ENCODE measurements at regions not wholly inside any gene's neighbourhood (a gene's known extent, or its start where the extent isn't known, plus 50 kb on each side); places are given as distances from the start of the nearest gene placed in this dataset.
A peak's percentile ranks its signal among the peaks of the same experiment; 100 is the strongest.
"Not testable (repeated sequence)": the region's sequence is repeated elsewhere in the genome, so short reads cannot be mapped to it uniquely, and the experiment has no call there.

- DNase-seq (ENCODE audit: low spot score), result not testable (repeated sequence)
- intact Hi-C loops (cut with DNase I), result loop anchor here (10.0 kb wide), 1 partner anchor 465 kb away; the partner anchor contains the start of gene CXCL12
Measured at GRCh38 chr10:43920236-43920758, 271.6 kb upstream of the ZNF32 start.

DNA sequence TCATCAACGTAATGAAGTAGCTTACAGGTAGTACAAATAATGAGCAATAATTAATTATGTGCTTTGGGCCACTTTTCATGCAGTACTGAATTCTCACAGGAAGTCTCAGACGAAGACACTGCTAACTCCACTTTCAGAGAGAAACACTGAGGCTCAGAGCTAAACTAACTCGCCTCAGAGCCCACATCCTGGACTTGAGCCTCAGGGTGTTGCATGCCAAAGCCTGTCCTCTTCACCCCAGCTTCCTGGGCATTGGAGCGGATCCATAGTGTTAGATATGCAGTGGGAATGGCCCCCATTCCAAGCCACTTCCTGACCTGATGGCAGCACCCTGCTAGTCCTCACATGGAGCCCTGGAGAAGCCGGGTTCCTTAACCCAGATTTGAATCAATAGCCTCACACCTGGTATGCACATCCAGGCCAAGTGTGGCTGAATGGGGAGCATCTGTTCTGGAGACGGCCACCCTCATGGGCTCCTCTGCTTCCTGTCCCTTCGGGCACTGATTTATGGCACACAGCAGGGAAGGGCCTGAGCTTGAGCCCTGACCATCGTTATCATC lies 265.1 kb upstream of the ZNF32 start:
- no peak for DNase-seq (ENCODE audit: low spot score)
- intact Hi-C loops (cut with DNase I), result loop anchor here (5.0 kb wide), 2 partner anchors 51 to 221 kb away; no protein-coding TSS in a partner anchor

DNA sequence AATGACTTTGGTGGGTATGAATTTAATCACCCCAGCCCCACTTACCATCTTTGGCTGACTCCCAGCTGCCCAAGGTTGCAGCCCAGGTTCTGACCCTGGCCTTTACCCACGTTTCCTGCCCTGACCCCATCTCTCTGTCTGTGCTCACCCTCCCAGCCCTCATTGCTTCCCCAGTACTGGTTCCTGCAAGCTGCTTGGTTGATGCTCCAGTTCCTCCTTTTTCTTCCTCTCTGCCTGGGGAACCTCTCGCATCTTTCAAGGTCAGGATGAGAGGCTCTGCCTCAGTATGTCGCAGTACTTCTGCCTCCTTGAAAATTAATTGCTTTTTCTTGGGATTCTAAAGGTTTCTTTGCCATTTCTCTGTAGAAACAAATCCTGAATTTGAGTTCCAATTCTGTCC lies 263.8 kb upstream of the ZNF32 start:
- intact Hi-C loops (cut with DNase I), result loop anchor here (5.0 kb wide), 2 partner anchors 50 to 220 kb away; no protein-coding TSS in a partner anchor

DNA sequence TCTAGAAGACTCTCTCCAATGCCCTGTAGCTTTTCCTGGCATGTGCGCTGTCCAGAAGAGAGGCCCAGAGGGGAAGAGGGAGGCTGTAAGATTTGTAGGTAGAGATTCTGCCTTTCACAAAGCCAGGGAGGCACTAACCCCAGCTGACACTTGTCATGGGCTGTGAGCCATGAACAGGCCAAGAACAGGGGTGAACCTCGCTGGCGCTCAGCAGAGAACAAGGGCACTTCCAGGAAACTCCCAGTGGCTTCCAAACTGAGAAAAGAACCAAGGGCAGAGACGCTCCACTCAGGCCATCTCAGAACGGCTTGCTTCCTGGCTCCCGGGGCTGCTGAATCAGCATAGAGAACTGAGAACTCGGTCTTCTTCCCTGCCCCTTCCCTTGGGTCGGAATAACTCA lies 257.8 kb upstream of the ZNF32 start:
- peak; percentile 75 for DNase-seq (ENCODE audit: low spot score)
- intact Hi-C loops (cut with DNase I), result loop anchor here (5.0 kb wide), 1 partner anchor 89 kb away; no protein-coding TSS in a partner anchor

More for the DNA sequence above, 263.8 kb upstream of the ZNF32 start:
- no peak for DNase-seq (ENCODE audit: low spot score)

DNA sequence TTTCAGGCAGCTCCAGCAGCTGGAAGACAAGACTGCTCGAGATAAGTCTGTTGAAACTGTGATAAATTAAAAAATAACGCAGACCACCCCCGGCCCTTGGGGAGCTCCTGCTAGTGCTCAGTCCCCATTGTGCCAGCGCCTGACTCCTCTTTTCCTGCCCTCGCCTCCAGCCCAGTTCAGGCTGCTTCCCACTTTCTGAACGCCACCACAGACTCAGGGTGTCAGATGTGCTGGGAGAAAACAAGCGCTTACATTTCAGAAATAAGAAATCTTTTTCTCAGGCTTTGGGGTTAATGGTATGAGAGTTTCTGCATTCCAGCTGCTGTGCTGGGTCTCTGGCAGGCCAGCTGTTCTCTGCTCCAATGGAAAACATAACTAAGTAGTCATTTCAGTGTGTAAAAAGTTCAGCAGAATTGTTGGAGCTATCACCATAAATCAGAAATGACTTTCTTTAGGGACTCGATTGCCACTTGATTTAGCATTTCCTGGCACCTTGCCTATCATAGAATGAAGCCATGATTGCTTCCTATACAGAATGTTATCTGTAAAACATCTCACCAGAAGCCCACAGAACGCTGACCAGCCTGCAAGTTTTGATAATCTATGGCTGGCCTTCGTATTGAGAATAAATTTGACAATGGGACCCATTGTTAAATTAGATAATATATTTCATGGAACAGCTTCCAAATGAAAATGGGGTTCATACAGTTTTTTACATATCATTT lies 257.0 kb upstream of the ZNF32 start:
- DNase-seq (ENCODE audit: low spot score), result peak; percentile 74
- intact Hi-C loops (cut with DNase I), result loop anchor here (5.0 kb wide), 1 partner anchor 88 kb away; no protein-coding TSS in a partner anchor

DNA sequence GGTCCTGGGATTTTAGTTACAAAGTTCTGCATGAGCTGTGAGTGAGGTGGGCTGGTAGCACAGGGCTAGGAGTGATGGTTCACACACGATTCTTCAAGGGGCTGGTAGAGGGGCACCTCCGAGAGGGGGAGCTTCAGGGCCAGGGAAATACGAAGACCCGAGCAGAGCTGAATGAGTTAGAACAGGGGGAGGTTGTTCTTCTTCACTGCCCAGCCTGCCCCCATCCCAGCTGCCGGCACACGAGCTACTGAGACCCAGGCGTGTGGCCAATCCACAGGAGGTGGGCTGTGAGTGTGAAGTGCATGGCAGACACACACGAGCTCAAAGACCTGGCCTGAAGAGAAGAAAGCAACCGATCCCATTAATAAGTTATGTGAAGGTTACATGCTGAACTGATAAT lies 256.2 kb upstream of the ZNF32 start:
- intact Hi-C loops (cut with DNase I), result loop anchor here (5.0 kb wide), 1 partner anchor 88 kb away; no protein-coding TSS in a partner anchor
- peak; percentile 69 for DNase-seq (ENCODE audit: low spot score)

GRCh38 chr10:43904301-43904700 lies 255.6 kb upstream of the ZNF32 start:
- DNase-seq (ENCODE audit: low spot score), result no peak
- intact Hi-C loops (cut with DNase I), result no loop called here

DNA sequence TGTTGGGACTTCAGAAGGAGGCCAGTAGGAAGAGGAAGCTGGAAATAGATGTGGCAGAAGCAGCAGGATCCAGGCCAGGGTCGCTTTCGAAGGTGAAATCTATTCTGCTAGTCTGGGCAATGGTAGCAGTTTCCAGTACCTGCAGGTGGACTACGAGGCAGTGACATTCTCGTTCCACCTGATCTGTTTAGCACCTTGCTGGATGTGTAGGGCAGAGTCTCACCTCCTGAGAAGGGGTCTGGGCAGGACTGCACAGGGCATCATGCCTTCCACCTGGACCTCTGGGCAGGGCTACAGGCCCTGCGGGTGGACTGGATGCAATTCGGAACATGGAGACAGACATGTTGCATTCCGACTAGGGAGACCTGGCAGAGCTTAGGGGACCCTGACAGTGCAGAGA lies 254.8 kb upstream of the ZNF32 start:
- DNase-seq (ENCODE audit: low spot score), result no peak
- intact Hi-C loops (cut with DNase I), result no loop called here

DNA sequence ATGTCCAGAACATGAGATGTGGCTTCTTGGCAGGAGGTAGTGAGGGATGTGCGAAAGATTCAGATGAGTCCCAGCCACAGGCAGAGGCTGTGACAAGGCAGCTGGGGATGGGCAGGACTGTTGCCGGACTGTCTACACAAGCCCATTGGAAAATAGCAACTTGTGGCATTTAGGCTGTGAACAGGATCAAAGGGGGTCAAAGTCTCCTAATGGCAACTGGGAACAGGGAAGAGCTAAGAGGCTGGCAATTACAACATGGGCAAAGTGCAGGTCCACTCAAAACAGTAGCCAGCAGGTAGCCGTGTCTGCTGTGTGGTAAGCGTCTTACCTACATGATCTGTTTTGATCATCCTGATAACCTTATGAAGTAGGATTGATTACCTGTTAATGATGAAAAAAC lies 254.2 kb upstream of the ZNF32 start:
- peak; percentile 67 for DNase-seq (ENCODE audit: low spot score)
- intact Hi-C loops (cut with DNase I), result no loop called here

DNA sequence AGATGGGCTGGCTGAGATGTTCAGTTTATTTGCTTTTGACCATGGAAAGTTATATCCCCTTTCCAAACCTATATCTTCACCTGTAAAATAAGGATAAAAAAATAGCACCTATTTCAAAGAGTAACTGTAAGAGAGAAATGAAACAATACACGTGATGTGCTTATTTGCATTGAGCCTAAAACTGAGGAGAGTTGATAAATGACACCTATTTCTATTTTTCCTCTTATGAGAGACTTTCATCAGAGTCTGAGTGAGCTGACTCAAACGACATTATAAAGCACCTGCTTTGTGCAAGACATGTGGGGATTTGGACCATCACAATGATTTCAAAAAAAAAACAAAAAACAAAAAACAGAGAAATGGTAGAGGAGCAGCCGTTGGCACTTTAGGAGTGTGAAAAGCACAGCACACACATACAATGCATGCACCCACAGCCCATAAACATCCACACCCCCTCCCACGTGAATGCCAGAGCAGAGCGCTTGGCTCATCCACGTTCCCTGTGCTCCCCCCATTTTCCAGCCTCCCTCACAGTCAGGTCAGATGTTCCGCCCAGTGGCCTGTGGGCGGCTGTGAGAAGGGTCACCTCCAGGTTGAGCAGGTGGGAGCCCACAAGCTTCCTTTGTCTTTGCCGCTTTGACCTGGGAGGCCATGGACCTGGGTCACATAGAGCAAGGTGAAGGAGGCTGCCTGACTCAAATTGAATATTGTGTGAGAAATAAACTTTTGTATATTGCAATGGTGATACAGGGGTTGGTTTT lies 253.2 kb upstream of the ZNF32 start:
- intact Hi-C loops (cut with DNase I), result no loop called here
- peak; percentile 69 for DNase-seq (ENCODE audit: low spot score)

DNA sequence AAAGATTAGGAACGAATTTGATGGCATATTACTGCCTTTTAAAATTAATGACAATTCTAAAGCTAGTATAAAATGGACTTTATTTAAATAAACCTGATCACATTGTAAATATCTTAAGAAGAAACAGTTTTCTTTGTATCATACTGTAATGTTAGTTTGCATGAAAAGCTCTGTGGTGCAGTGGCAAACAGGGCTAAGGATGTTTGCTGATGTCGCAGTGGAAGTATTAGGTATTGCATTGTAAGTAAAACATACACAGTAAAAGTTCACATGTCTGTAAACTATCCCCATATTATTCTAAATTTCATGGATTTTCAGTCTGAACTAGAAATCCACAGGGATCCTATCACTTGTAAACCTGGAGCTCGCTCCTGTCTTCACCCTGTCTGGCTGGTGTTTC lies 252.6 kb upstream of the ZNF32 start:
- no peak for DNase-seq (ENCODE audit: low spot score)
- intact Hi-C loops (cut with DNase I), result no loop called here

DNA sequence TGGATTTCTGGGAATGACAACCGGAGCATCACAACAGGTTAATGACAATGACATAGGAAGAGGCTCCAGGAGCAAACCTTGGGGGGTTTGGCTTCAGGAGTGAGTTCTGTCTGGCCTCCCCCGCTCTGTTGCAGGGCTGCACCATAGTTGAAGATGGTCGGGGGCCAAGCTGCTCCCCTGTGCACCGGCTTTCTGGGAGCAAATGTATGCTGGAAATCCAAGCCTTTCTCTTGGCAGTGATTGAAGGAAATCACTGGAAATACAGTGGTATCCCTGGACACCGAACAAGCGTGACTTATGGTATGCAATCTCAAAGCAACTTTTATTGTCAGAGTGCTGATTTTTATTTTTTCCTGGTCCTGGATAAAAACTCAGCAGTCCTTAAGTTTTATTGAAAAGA lies 251.9 kb upstream of the ZNF32 start:
- no peak for DNase-seq (ENCODE audit: low spot score)
- intact Hi-C loops (cut with DNase I), result no loop called here

- intact Hi-C loops (cut with DNase I), result no loop called here
- no peak for DNase-seq (ENCODE audit: low spot score)
Measured at GRCh38 chr10:43899224-43899959, 250.7 kb upstream of the ZNF32 start.

DNA sequence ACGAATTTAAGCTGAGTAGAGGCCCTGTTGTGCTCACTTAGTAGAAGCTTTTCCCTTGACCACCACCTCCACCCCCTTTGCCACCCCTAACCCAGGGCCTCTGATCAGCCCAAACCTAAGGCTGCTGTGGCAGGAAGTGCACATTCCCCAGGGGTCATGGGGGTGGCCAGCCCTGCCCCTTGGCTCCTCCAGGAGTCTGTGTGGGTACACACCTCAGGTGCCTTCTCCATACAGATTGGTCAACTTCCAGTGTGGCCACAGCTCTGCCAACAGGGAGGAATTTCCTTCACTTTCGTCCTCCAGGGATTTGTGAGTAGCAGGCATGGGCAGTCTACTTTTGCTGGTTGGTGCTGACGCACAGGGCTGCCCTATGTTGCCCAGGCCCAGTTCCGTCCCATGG lies 249.9 kb upstream of the ZNF32 start:
- intact Hi-C loops (cut with DNase I), result no loop called here
- DNase-seq (ENCODE audit: low spot score), result no peak

GRCh38 chr10:43897765-43898419 lies 249.2 kb upstream of the ZNF32 start:
- intact Hi-C loops (cut with DNase I), result no loop called here
- no peak for DNase-seq (ENCODE audit: low spot score)

- DNase-seq (ENCODE audit: low spot score), result no peak
- intact Hi-C loops (cut with DNase I), result no loop called here
Measured at GRCh38 chr10:43892062-43892770, 243.5 kb upstream of the ZNF32 start.

DNA sequence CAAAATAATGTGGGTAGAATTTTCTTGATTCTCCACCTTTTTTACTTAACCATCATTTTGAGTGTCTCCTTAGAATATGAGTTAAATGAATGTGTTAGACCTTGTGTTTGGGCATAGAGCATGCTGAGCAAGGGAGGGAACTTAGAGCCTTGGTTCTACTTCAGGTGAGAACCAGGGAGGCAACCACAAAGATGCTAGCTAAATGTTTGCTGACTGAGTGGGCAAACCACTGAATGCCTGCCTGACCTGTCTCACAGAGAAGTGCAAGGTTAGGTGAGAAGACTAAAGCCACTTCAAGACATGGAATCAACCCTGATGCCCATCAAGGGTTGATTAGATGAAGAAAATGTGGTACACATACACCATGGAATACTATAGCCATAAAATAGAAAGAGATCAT lies 242.6 kb upstream of the ZNF32 start:
- intact Hi-C loops (cut with DNase I), result no loop called here
- no peak for DNase-seq (ENCODE audit: low spot score)

DNA sequence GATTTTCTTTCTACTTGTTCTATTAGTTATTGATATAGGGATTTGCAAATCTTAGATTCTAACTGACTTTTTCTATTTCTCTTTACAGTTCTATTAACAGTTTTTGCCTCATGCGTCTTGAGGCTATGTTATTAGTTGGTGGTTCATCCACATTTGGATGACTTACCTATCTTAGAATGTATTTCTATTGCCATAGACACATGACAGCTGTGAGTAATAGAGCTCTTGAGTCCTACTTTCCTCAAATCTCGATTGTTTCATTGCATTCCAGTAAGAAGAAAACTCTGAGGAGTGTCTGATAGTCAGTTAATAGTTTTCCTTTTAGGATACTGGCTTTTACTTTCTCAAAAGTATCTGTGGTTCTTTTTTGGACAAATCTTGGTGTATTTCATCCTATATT lies 241.4 kb upstream of the ZNF32 start:
- intact Hi-C loops (cut with DNase I), result no loop called here

More for the DNA sequence above, 241.4 kb upstream of the ZNF32 start:
- no peak for DNase-seq (ENCODE audit: low spot score)
